K562 (cell line): ENCODE measurements at regions not wholly inside any gene's neighbourhood (a gene's known extent, or its start where the extent isn't known, plus 50 kb on each side); places are given as distances from the start of the nearest gene placed in this dataset.

Experiments
- ATAC-seq: fragments of 200-7000 bp; cut with Tn5 transposase; 3 replicates; pipeline ENCODE4 v1.9.1; 2020; ENCODE audit warnings: moderate library complexity
- BruUV-seq: library from RNA; stranded (reverse); fragments of 400-500 nt; replicated peaks from 2 replicates; lab custom pipeline; 2021; lab: Mats Ljungman, UMichigan
- CTCF ChIA-PET: fragments of 300-600 bp; formaldehyde crosslinking; extraction: SDS; loops from one replicate; lab custom pipeline; 2021; ENCODE audit warnings: low intra/inter-chr PET ratio; lab: Yijun Ruan, JAX
- POLR2A ChIA-PET: fragments of 300-600, 350-650 bp; sonication (Branson Sonifier 250); formaldehyde crosslinking; extraction: SDS; loops from one replicate; lab custom pipeline; 2021; ENCODE audit warnings: antibody characterized with exemption, inconsistent platforms; lab: Yijun Ruan, JAX
- DNase-seq, 4 experiments: peaks; one replicate each; pipeline versions ENCODE4 v3.0.0 to v3.0.0-alpha.2; 2011 to 2018; ENCODE audit warnings: low spot score in 3 of 4, mixed read lengths in 3 of 4; ENCODE audit errors: extremely low read depth in 1 of 4
- FAIRE-seq: peaks from 2 replicates; lab custom pipeline; 2011; peaks lifted over from hg19 to GRCh38; lab: Jason Lieb, UNC
- H2AFZ ChIP-seq: 2 replicates; pipeline ENCODE4 v1.6.0; 2011; ENCODE audit warnings: low read depth, low read length, control low read depth, inconsistent platforms
- H3K27ac ChIP-seq: fragments of 200-600 bp; 3 replicates; pipeline ENCODE4 v1.8.0; 2011; ENCODE audit warnings: low read depth, mild to moderate bottlenecking, control low read depth, inconsistent platforms, low read length, moderate library complexity, mixed read lengths; ENCODE audit errors: extremely low read depth
- H3K27me3 ChIP-seq, 2 experiments: fragments of 300-600 bp in 1 of 2; 2 replicates in 1 of 2; 3 replicates in 1 of 2; pipeline versions ENCODE4 v1.6.0 to v1.8.0; 2011; ENCODE audit warnings: inconsistent platforms in 2 of 2, low read length in 2 of 2, mild to moderate bottlenecking in 1 of 2, mixed read lengths in 1 of 2, moderate library complexity in 1 of 2; ENCODE audit not compliant: control insufficient read depth in 2 of 2, insufficient read depth in 2 of 2
- H3K36me3 ChIP-seq: fragments of 300-600 bp; 3 replicates; pipeline ENCODE4 v1.8.0; 2011; ENCODE audit warnings: mild to moderate bottlenecking, low read length, inconsistent platforms; ENCODE audit not compliant: control insufficient read depth, insufficient read depth
- H3K4me1 ChIP-seq, 2 experiments: fragments of 200-600 bp in 1 of 2; replicated peaks in 1 of 2; 2 replicates in 1 of 2; 3 replicates in 1 of 2; pipeline versions ENCODE4 v1.5.1 to v1.8.0; 2011; ENCODE audit warnings: inconsistent platforms in 2 of 2, low read length in 2 of 2, mild to moderate bottlenecking in 1 of 2, mixed read lengths in 1 of 2, moderate library complexity in 1 of 2; ENCODE audit not compliant: control insufficient read depth in 2 of 2, insufficient read depth in 2 of 2
- H3K4me2 ChIP-seq: 2 replicates; pipeline ENCODE4 v1.6.1; 2011; ENCODE audit warnings: low read length, control low read depth, inconsistent platforms, mixed read lengths; ENCODE audit not compliant: insufficient read depth
- H3K4me3 ChIP-seq: fragments of 200-600 bp; sonication (generic), shearing (Covaris generic); 2 replicates; pipeline ENCODE4 v1.5.1; 2016; ENCODE audit warnings: control low read depth, inconsistent platforms
- H3K79me2 ChIP-seq: fragments of 200-600 bp; 3 replicates; pipeline ENCODE4 v1.8.0; 2011; ENCODE audit warnings: low read length, inconsistent platforms; ENCODE audit not compliant: control insufficient read depth, insufficient read depth
- H3K9ac ChIP-seq, 2 experiments: 2 replicates each; pipeline versions ENCODE4 v1.6.0 to v1.6.1; 2011; ENCODE audit warnings: low read depth in 2 of 2, low read length in 2 of 2, control low read depth in 1 of 2, inconsistent platforms in 1 of 2, mild to moderate bottlenecking in 1 of 2, mixed read lengths in 1 of 2; ENCODE audit not compliant: insufficient read depth in 1 of 2
- H3K9me1 ChIP-seq: one replicate; pipeline ENCODE4 v1.6.0; 2011; ENCODE audit warnings: inconsistent platforms, mild to moderate bottlenecking, low read length, moderate library complexity; ENCODE audit not compliant: control insufficient read depth, insufficient read depth
- H3K9me3 ChIP-seq: replicated peaks from 2 replicates; pipeline ENCODE4 v1.5.1; 2011; ENCODE audit warnings: low read depth, low read length, inconsistent platforms; ENCODE audit not compliant: control insufficient read depth, insufficient read depth
- H4K20me1 ChIP-seq: replicated peaks from 2 replicates; pipeline ENCODE4 v1.6.1; 2011; ENCODE audit warnings: low read length, inconsistent platforms, mixed read lengths; ENCODE audit not compliant: control insufficient read depth, insufficient read depth
- ARHGAP35 ChIP-seq: fragments of 450-650 bp; IDR thresholded peaks from 2 replicates; pipeline ENCODE4 v1.6.1; 2018; ENCODE audit not compliant: partially characterized antibody
- ARID1B ChIP-seq: fragments of 450-650 bp; IDR thresholded peaks from 2 replicates; pipeline ENCODE4 v1.6.1; 2016; ENCODE audit warnings: antibody characterized with exemption, mild to moderate bottlenecking, inconsistent platforms
- C11orf30 ChIP-seq: fragments of 450-650 bp; IDR thresholded peaks from 2 replicates; pipeline ENCODE4 v1.6.1; 2016; ENCODE audit warnings: low read depth, mild to moderate bottlenecking
- GTF2F1 ChIP-seq: IDR thresholded peaks from 2 replicates; pipeline ENCODE4 v1.6.1; 2011; ENCODE audit warnings: low read depth, low read length, improper control_type of control experiment
- HLTF ChIP-seq: fragments of 450-650 bp; IDR thresholded peaks from 2 replicates; pipeline ENCODE4 v1.6.1; 2016
- HNRNPL ChIP-seq: fragments of 200-400 bp; formaldehyde crosslinking; IDR thresholded peaks from 2 replicates; pipeline ENCODE4 v1.6.1; 2017; ENCODE audit warnings: low read depth, mild to moderate bottlenecking, low read length
- NEUROD1 ChIP-seq: fragments of 150-350 bp; IDR thresholded peaks from 2 replicates; pipeline ENCODE4 v1.6.1; 2014; ENCODE audit warnings: borderline replicate concordance, low read length, low read depth; ENCODE audit not compliant: partially characterized antibody
- PML ChIP-seq: IDR thresholded peaks from 2 replicates; pipeline ENCODE4 v1.6.1; 2012; ENCODE audit warnings: low read length, inconsistent platforms
- SIX5 ChIP-seq, 2 experiments: IDR thresholded peaks; 2 replicates each; pipeline ENCODE4 v1.6.1; 2011; ENCODE audit warnings: low read length in 2 of 2, borderline replicate concordance in 1 of 2, low read depth in 1 of 2, mild to moderate bottlenecking in 1 of 2, moderate library complexity in 1 of 2; ENCODE audit not compliant: insufficient read depth in 1 of 2
- ZNF175 ChIP-seq: fragments of 200-800 bp; sonication (Bioruptor generic); IDR thresholded peaks from 2 replicates; pipeline ENCODE4 v1.6.1; 2016; ENCODE audit warnings: low read depth, mild to moderate bottlenecking, missing genetic modification characterization, missing compliant biosample characterization
- ZNF184 ChIP-seq: sonication (generic); formaldehyde crosslinking; IDR thresholded peaks from 2 replicates; pipeline ENCODE4 v1.5.0; 2020; ENCODE audit warnings: missing genetic modification reagents
- WGBS: fragments of 100-300 bp; shearing (Covaris generic); methylation state at CpG from one replicate; pipeline ENCODE4 v1.1.6; 2016; ENCODE audit warnings: low coverage, mixed read lengths; ENCODE audit not compliant: insufficient coverage; ENCODE audit errors: missing lambda C conversion rate; 5-methylcytosine and 5-hydroxymethylcytosine counted together
- in situ Hi-C: fragments of 300-500 bp; cut with MboI; formaldehyde crosslinking; loops from 4 replicates; pipeline ENCODE4 v1.15.0; 2018; ENCODE audit warnings: inconsistent platforms, mixed read lengths
- intact Hi-C: fragments of 100-400 bp; cut with micrococcal nuclease; formaldehyde crosslinking; loops from 2 replicates; pipeline ENCODE4 v1.14.2; 2022
- TF ChIP-seq, protein P1 (sequence below): fragments of 250-450 bp; sonication (Bioruptor Pico); IDR thresholded peaks from 2 replicates; pipeline ENCODE4 v1.4.0; 2020; ENCODE audit warnings: borderline replicate concordance
- TF ChIP-seq, protein P2 (sequence below): sonication (generic); formaldehyde crosslinking; IDR thresholded peaks from 2 replicates; pipeline ENCODE4 v1.8.1; 2023; ENCODE audit warnings: mild to moderate bottlenecking, missing genetic modification reagents
- TF ChIP-seq, protein P3 (sequence below): fragments of 250-450 bp; sonication (Bioruptor Pico); IDR thresholded peaks from 2 replicates; pipeline ENCODE4 v1.5.0; 2021; ENCODE audit warnings: mild to moderate bottlenecking, borderline replicate concordance
- TF ChIP-seq, protein P4 (sequence below): fragments of 450-650 bp; IDR thresholded peaks from 2 replicates; pipeline ENCODE4 v1.6.1; 2017; ENCODE audit warnings: antibody characterized with exemption

DNA sequence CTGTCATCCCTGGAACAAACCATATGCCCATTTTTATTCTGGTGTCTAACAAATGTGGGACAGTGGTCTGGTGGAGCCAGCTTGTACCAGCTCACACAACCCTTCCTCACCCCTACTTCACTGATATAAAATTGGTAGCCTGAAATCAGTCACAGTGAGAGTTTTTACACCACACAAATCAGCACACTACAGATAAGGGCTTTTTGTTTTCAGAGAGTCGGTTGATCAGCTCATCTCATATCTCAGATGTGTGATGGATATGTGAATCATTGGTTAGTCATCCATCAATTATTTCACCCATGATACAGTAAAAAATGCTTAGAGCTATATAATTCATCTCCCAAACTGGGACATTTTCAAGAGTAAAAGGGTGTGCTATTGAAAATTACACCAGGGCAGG, 529.2 kb downstream of the EBF1 start (continued):
- TF ChIP-seq, protein P1, sequence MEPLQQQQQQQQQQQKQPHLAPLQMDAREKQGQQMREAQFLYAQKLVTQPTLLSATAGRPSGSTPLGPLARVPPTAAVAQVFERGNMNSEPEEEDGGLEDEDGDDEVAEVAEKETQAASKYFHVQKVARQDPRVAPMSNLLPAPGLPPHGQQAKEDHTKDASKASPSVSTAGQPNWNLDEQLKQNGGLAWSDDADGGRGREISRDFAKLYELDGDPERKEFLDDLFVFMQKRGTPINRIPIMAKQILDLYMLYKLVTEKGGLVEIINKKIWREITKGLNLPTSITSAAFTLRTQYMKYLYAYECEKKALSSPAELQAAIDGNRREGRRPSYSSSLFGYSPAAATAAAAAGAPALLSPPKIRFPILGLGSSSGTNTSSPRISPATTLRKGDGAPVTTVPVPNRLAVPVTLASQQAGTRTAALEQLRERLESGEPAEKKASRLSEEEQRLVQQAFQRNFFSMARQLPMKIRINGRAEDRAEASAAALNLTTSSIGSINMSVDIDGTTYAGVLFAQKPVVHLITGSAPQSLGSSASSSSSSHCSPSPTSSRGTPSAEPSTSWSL (CRISPR knock-in tag), result no peak

DNA sequence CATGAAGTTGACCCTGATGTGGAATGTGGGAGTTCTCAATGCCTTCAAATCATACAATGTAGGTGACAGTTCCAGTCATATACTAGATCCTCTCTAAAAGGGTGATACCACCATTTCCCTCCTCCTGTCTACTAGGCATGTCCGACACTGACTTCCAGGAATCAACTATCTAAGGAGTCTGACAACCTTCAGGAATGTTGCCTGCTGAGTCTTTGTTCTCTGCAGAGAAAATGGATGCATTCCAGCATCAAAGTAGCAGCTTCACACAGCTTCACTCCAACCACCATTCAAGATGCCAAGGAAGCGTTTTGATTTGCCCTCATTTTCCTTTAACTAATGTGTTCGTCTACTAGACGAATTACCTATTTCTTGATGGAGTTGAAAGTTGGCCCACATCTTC, 530.2 kb downstream of the EBF1 start:
- no TSS peak for BruUV-seq
- 0% methylated on average over 4 of the region's 4 CpGs for WGBS
- no peak for TF ChIP-seq NEUROD1
- TF ChIP-seq HNRNPL, result no peak
- no peak for TF ChIP-seq HLTF
- TF ChIP-seq, protein P2, sequence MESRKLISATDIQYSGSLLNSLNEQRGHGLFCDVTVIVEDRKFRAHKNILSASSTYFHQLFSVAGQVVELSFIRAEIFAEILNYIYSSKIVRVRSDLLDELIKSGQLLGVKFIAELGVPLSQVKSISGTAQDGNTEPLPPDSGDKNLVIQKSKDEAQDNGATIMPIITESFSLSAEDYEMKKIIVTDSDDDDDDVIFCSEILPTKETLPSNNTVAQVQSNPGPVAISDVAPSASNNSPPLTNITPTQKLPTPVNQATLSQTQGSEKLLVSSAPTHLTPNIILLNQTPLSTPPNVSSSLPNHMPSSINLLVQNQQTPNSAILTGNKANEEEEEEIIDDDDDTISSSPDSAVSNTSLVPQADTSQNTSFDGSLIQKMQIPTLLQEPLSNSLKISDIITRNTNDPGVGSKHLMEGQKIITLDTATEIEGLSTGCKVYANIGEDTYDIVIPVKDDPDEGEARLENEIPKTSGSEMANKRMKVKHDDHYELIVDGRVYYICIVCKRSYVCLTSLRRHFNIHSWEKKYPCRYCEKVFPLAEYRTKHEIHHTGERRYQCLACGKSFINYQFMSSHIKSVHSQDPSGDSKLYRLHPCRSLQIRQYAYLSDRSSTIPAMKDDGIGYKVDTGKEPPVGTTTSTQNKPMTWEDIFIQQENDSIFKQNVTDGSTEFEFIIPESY (CRISPR knock-in tag), result no peak
- TF ChIP-seq PML, result no peak
- no peak for TF ChIP-seq GTF2F1
- TF ChIP-seq SIX5 (IDR thresholded peaks at IDR 0.05; ENCODE audit: borderline replicate concordance in 1 of 2, insufficient read depth in 1 of 2, low read depth in 1 of 2, low read length in 2 of 2), result no peak
- no peak for TF ChIP-seq ZNF175 (CRISPR knock-in tag)
- no peak for TF ChIP-seq ARHGAP35
- no peak for TF ChIP-seq C11orf30
- TF ChIP-seq, protein P3, sequence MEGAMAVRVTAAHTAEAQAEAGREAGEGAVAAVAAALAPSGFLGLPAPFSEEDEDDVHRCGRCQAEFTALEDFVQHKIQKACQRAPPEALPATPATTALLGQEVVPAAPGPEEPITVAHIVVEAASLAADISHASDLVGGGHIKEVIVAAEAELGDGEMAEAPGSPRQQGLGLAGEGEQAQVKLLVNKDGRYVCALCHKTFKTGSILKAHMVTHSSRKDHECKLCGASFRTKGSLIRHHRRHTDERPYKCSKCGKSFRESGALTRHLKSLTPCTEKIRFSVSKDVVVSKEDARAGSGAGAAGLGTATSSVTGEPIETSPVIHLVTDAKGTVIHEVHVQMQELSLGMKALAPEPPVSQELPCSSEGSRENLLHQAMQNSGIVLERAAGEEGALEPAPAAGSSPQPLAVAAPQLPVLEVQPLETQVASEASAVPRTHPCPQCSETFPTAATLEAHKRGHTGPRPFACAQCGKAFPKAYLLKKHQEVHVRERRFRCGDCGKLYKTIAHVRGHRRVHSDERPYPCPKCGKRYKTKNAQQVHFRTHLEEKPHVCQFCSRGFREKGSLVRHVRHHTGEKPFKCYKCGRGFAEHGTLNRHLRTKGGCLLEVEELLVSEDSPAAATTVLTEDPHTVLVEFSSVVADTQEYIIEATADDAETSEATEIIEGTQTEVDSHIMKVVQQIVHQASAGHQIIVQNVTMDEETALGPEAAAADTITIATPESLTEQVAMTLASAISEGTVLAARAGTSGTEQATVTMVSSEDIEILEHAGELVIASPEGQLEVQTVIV (CRISPR knock-in tag), result no peak
- no peak for TF ChIP-seq ARID1B
- no peak for TF ChIP-seq ZNF184 (CRISPR knock-in tag)
- TF ChIP-seq, protein P4, sequence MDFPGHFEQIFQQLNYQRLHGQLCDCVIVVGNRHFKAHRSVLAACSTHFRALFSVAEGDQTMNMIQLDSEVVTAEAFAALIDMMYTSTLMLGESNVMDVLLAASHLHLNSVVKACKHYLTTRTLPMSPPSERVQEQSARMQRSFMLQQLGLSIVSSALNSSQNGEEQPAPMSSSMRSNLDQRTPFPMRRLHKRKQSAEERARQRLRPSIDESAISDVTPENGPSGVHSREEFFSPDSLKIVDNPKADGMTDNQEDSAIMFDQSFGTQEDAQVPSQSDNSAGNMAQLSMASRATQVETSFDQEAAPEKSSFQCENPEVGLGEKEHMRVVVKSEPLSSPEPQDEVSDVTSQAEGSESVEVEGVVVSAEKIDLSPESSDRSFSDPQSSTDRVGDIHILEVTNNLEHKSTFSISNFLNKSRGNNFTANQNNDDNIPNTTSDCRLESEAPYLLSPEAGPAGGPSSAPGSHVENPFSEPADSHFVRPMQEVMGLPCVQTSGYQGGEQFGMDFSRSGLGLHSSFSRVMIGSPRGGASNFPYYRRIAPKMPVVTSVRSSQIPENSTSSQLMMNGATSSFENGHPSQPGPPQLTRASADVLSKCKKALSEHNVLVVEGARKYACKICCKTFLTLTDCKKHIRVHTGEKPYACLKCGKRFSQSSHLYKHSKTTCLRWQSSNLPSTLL, result no peak

More for the DNA sequence above, 530.2 kb downstream of the EBF1 start:
- intact Hi-C loops, result no loop called here
- Histone ChIP-seq H3K9me3 (no peaks in the 10 kb centered on the region), H3K4me1 (no peaks in the 10 kb centered on the region), H3K79me2 (no peaks in the 10 kb centered on the region), H3K9me1 (no peaks in the 10 kb centered on the region), H3K27me3 (no peaks in the 10 kb centered on the region), H4K20me1 (no peaks in the 10 kb centered on the region), H3K36me3 (no peaks in the 10 kb centered on the region), H3K4me2 (no peak overlapping the region), H3K9ac (no peak overlapping the region), H3K27ac (no peak overlapping the region), H2AFZ (no peak overlapping the region), H3K4me3 (no peak overlapping the region)
- in situ Hi-C loops, result no loop called here
- ChIA-PET CTCF (no interaction called here), POLR2A (no interaction called here)
- no peak for DNase-seq
- no peak for ATAC-seq
- FAIRE-seq, result no peak
